HL-60 (cell line): ENCODE measurements at regions not wholly inside any gene's neighbourhood (a gene's known extent, or its start where the extent isn't known, plus 50 kb on each side); places are given as distances from the start of the nearest gene placed in this dataset.

ENCODE experiments used
- DNase-seq, 2 experiments: peaks; one replicate each; pipeline ENCODE4 v3.0.0-alpha.2; 2010 to 2020; ENCODE audit warnings: low read depth in 1 of 2, low spot score in 1 of 2
- H3K27ac ChIP-seq: fragments of 250-450 bp; sonication (Bioruptor Pico); replicated peaks from 2 replicates; pipeline ENCODE4 v1.5.1; 2020; ENCODE audit warnings: mild to moderate bottlenecking, moderate library complexity
- H3K27me3 ChIP-seq: fragments of 250-450 bp; sonication (Bioruptor Pico); 2 replicates; pipeline ENCODE4 v1.5.1; 2021; ENCODE audit warnings: mild to moderate bottlenecking, moderate library complexity; ENCODE audit not compliant: insufficient read depth, poor library complexity, severe bottlenecking
- H3K4me3 ChIP-seq: replicated peaks from 2 replicates; pipeline ENCODE4 v1.5.1; 2011; ENCODE audit warnings: mild to moderate bottlenecking, control low read depth, low read length; ENCODE audit not compliant: insufficient read depth
- GABPA ChIP-seq: IDR thresholded peaks from 2 replicates; pipeline ENCODE4 v1.6.1; 2012; ENCODE audit warnings: low read depth
- POLR2AphosphoS5 ChIP-seq: IDR thresholded peaks from 2 replicates; pipeline ENCODE4 v1.6.1; 2012; ENCODE audit warnings: low read depth
- SPI1 ChIP-seq: IDR thresholded peaks from 2 replicates; pipeline ENCODE4 v1.6.1; 2012; ENCODE audit warnings: low read depth, mild to moderate bottlenecking, borderline replicate concordance
- TF ChIP-seq, protein P1 (sequence below): IDR thresholded peaks from one replicate; pipeline ENCODE4 v1.5.1; 2011; ENCODE audit warnings: low read length, control low read depth, inconsistent platforms; ENCODE audit not compliant: insufficient read depth
- TF ChIP-seq, protein P2 (sequence below): IDR thresholded peaks from 2 replicates; pipeline ENCODE4 v1.6.1; 2012; ENCODE audit warnings: low read depth; ENCODE audit not compliant: insufficient replicate concordance

DNA sequence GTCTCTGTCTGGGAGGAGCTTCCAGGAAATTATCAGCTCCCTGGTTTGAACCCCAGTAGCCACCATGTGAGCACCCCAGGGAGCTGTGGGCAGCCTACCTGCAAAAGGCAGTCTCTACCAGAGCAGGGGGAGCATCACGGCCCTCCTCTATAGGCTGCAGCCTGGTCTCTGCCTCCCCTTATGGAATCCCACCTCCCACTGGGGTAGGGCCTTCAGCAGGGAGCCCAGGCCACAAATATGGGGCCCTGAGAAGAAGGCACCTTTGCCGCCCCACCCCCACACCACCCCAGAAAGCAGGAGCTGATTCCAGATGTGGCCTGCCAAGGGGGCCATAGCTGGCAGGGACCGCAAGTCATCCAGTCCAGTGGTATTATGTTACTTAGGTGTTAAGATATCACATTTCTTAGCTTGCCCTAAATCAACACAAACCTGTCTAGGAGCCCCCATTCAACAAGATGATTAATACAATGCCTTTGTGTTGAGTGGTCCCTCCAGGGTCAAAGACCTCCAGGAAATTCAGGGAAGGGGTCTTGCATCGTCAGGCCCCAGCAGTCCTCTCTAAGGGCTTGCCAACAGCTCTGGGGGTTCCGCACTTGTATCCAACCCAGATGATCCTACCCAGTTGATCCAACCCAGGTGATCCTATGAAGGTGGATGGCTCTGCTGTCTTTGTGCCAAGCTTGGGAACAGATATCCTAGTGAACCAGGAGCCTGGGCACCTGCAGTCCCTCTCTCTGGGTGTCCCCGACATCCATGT lies 114.9 kb downstream of the OAT start:
- Histone ChIP-seq H3K4me3 (no peak overlapping the region), H3K27me3 (no peaks in the 10 kb centered on the region), H3K27ac (no peak overlapping the region)
- no peak for DNase-seq
- TF ChIP-seq SPI1 (no peak), POLR2AphosphoS5 (no peak), GABPA (no peak)
- TF ChIP-seq, protein P1, sequence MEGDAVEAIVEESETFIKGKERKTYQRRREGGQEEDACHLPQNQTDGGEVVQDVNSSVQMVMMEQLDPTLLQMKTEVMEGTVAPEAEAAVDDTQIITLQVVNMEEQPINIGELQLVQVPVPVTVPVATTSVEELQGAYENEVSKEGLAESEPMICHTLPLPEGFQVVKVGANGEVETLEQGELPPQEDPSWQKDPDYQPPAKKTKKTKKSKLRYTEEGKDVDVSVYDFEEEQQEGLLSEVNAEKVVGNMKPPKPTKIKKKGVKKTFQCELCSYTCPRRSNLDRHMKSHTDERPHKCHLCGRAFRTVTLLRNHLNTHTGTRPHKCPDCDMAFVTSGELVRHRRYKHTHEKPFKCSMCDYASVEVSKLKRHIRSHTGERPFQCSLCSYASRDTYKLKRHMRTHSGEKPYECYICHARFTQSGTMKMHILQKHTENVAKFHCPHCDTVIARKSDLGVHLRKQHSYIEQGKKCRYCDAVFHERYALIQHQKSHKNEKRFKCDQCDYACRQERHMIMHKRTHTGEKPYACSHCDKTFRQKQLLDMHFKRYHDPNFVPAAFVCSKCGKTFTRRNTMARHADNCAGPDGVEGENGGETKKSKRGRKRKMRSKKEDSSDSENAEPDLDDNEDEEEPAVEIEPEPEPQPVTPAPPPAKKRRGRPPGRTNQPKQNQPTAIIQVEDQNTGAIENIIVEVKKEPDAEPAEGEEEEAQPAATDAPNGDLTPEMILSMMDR, result no peak
- TF ChIP-seq, protein P2, sequence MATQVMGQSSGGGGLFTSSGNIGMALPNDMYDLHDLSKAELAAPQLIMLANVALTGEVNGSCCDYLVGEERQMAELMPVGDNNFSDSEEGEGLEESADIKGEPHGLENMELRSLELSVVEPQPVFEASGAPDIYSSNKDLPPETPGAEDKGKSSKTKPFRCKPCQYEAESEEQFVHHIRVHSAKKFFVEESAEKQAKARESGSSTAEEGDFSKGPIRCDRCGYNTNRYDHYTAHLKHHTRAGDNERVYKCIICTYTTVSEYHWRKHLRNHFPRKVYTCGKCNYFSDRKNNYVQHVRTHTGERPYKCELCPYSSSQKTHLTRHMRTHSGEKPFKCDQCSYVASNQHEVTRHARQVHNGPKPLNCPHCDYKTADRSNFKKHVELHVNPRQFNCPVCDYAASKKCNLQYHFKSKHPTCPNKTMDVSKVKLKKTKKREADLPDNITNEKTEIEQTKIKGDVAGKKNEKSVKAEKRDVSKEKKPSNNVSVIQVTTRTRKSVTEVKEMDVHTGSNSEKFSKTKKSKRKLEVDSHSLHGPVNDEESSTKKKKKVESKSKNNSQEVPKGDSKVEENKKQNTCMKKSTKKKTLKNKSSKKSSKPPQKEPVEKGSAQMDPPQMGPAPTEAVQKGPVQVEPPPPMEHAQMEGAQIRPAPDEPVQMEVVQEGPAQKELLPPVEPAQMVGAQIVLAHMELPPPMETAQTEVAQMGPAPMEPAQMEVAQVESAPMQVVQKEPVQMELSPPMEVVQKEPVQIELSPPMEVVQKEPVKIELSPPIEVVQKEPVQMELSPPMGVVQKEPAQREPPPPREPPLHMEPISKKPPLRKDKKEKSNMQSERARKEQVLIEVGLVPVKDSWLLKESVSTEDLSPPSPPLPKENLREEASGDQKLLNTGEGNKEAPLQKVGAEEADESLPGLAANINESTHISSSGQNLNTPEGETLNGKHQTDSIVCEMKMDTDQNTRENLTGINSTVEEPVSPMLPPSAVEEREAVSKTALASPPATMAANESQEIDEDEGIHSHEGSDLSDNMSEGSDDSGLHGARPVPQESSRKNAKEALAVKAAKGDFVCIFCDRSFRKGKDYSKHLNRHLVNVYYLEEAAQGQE, result no peak

DNA sequence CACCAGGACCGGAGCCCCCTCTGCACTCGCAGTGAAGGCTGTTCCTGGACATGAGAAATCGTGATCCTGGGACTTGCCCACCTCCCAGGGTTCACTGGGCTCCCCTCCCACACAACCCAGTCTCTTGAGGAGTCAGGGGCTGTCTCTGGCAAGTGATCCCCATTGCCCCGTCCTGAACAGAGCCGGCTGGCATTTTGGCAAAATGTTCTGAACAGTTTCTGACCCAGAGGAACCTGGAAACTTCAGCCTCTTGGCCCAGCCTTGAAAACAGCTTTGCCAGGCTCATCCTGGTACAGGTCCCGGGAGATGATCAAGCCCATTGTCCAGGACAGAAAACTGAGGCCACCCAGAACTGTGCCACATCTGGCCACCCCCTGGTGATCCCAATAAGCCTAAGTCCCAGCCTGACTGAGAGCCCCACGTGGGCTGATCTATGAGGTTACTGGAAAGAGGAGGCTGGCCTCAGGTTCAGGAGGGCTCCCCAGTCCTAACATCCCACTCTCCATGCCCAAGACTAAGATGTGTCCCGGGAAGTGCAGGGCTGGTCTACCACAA lies 115.7 kb downstream of the OAT start:
- TF ChIP-seq SPI1 (no peak), GABPA (no peak), POLR2AphosphoS5 (no peak)
- TF ChIP-seq, protein P1, result no peak
- TF ChIP-seq, protein P2, result no peak
- H3K27ac ChIP-seq, result no peak overlapping the region
- no peak overlapping the region for H3K4me3 ChIP-seq
- no peaks in the 10 kb centered on the region for H3K27me3 ChIP-seq
- no peak for DNase-seq

DNA sequence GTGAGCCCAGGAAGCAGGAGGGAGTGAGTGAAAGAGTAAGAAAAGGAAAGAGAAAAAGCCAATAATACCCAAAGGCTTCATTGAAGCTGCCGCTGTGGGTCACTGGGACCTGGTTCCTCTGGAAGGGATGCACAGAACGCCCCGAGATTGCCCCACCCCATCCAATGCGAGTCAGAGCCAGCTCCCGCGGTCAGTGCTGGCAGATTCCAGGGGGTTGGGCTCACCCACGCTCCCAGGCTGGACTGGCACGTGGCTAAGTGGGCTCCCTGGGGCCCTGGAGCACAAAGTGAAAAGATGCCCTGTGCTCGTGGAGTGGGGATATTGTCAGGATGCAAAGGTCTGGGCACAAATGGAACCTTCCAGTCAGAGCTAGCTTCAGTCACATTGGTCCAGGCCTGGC lies 117.0 kb downstream of the OAT start:
- DNase-seq, result no peak
- Histone ChIP-seq H3K27ac (no peak overlapping the region), H3K4me3 (no peak overlapping the region), H3K27me3 (no peaks in the 10 kb centered on the region)
- TF ChIP-seq SPI1 (no peak), GABPA (no peak)
- TF ChIP-seq, protein P2, result no peak
- TF ChIP-seq, protein P1, result no peak
